ENCODE measurements at regions not wholly inside any gene's neighbourhood (a gene's known extent, or its start where the extent isn't known, plus 50 kb on each side); places are given as distances from the start of the nearest gene placed in this dataset.

DNA sequence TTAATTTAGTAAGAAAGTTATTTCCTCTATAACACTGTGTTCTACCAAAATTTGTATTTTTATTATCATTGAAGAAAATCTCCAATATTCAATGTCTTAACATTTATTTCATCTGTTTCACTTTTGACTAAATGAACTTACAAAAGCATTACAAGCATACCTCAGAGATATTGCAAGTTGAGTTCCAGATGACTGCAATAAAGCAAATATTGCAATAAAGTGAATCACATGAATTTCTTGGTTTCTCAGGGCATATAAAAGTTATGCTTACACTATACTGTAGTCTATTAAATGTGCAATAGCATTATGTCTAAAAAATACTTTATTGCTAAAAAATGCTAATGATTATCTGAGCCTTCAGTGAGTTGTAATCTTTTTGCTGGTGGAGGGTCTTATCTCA, 78.3 kb downstream of the TTC32 start:
- TF ChIP-seq, protein P1, sequence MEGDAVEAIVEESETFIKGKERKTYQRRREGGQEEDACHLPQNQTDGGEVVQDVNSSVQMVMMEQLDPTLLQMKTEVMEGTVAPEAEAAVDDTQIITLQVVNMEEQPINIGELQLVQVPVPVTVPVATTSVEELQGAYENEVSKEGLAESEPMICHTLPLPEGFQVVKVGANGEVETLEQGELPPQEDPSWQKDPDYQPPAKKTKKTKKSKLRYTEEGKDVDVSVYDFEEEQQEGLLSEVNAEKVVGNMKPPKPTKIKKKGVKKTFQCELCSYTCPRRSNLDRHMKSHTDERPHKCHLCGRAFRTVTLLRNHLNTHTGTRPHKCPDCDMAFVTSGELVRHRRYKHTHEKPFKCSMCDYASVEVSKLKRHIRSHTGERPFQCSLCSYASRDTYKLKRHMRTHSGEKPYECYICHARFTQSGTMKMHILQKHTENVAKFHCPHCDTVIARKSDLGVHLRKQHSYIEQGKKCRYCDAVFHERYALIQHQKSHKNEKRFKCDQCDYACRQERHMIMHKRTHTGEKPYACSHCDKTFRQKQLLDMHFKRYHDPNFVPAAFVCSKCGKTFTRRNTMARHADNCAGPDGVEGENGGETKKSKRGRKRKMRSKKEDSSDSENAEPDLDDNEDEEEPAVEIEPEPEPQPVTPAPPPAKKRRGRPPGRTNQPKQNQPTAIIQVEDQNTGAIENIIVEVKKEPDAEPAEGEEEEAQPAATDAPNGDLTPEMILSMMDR (IDR thresholded peaks at IDR 0.05) = no peak
- Histone ChIP-seq H3K27ac (no peak overlapping the region), H3K4me3 (no peak overlapping the region)
- no peak for DNase-seq (ENCODE audit: low spot score)

DNA sequence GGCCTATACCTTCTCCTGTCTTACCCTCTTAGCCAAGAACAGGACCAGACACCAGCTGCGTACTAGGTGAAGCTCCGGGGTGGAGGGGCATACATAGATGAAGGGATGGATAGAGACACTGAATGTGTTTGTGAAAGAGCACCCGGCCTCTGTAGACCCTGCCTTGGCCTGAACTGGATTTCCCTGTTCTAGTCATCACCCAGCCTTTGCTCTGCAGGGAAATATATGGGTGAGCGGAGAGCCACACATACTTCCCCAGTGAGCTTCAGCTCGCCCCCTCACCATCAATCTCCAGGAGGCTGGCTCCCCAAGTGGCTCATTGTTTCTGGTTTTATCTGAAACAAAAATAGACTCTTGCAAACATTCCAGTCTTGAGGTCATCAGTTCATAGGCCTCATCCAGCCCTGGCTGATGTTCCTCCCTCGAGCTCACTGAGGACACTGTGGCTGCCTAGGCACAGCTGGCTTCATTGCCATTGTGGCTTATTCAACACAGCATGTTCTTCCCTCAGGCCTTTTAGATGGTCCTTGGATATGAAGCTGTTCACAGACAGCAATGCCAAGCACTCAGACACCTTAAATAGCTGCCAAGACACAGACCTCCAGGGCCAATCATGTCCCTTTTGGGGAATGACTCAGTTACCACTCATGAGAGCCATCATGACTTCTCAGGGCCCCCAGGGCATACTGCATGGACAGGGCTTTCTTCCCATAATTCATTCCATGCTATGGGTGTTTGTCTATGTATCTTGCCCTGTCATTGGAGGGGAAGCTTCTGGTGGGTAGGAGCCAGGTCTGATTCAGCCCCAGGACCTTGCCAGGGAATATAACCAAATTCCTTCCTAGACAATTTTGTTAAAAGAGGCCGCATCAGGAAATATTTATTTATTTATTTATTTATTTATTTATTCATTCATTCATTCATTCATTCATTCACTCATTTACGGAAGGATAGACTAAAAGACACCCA, 82.4 kb downstream of the TTC32 start:
- Histone ChIP-seq H3K4me3 (no peak overlapping the region), H3K27ac (peak overlapping the region; percentile 5 to 15)
- TF ChIP-seq, protein P1 (IDR thresholded peaks at IDR 0.05) = no peak
- no peak for DNase-seq (ENCODE audit: low spot score)

DNA sequence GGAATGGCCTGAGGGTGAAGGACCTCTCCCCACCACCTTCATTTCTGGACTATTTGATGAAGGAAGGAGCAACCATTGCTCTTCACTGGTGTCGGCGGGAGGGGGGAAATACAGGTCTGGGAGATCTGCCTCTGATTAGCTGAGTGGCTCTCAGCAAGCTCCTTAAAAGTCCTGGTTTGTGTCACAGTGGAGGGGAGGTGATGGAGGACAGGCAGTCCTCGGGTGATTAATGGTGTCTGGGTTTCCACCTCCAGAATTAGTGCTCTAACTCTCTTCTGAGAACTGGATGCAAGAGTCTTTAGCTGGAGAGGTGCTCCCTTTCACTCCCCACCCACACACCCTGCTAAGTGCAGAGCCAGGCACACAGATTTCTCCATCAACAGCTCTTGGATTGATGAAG, 83.2 kb downstream of the TTC32 start:
- TF ChIP-seq, protein P1 (IDR thresholded peaks at IDR 0.05) = no peak
- no peak for DNase-seq (ENCODE audit: low spot score)
- H3K27ac ChIP-seq = peak overlapping the region; percentile 12 to 30
- no peak overlapping the region for H3K4me3 ChIP-seq

DNA sequence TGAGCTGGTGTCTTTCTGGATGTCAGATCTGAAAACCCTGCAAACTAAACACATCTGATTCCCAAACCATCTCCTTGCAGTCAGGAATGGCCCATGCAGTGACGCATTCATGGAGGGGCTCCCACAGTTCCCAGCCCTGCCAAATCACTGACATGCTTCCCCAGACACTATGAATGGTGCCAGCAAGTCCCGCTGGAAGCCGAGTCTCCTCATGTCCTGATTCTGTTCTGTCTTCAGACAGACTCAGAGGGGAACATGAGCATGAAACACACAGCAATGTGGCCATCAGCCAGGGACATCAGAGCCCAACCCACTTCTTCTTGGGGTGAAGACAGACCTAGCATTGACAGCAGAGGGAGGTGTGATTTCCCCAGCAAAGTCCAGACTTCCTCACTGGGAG, 83.7 kb downstream of the TTC32 start:
- Histone ChIP-seq H3K4me3 (no peak overlapping the region), H3K27ac (peak overlapping the region; percentile 12 to 30)
- TF ChIP-seq, protein P1 (IDR thresholded peaks at IDR 0.05) = no peak
- no peak for DNase-seq (ENCODE audit: low spot score)

DNA sequence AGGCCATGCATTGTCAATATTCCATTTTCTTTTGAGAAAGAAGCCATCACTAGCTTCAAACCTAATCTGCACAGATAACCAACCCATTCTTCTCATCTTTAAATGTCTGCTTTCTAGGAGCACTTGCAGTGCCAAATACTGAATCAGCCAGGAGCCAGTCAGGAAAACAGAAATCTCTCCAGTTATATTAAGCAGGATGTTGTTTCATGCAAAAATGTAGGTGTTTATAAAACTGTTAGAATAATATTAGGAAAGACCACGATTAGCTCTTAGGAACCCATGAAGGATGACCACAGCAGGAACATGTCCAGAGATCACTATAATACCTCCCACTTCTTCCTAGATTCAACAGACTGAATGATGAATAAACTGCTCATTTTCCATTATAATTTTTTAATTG, 86.0 kb downstream of the TTC32 start:
- TF ChIP-seq, protein P1 (IDR thresholded peaks at IDR 0.05) = no peak
- DNase-seq (ENCODE audit: low spot score) = no peak
- no peak overlapping the region for H3K27ac ChIP-seq
- H3K4me3 ChIP-seq = no peak overlapping the region

DNA sequence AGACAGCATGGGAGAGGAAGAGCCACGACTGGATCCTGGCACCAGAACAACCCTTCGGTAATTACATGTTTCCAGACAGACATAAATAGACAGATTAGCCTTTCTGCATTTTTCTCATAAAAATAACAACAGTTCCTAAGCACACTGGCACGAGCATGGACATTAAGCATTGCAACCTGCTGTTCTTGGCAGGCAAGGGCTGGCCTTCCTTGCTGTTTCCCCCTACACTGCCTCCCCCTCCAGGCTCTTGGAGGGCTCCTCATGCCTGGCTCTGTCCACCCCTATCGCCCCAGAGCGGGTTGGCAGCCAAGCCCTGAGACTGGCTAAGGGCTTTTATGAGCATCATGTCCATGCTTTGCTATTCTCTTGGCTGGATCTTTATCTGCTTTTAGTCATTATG, 89.6 kb downstream of the TTC32 start:
- TF ChIP-seq, protein P1 (IDR thresholded peaks at IDR 0.05) = no peak
- DNase-seq (ENCODE audit: low spot score) = peak; percentile 88
- Histone ChIP-seq H3K4me3 (no peak overlapping the region), H3K27ac (peak overlapping the region; percentile 27 to 80)

DNA sequence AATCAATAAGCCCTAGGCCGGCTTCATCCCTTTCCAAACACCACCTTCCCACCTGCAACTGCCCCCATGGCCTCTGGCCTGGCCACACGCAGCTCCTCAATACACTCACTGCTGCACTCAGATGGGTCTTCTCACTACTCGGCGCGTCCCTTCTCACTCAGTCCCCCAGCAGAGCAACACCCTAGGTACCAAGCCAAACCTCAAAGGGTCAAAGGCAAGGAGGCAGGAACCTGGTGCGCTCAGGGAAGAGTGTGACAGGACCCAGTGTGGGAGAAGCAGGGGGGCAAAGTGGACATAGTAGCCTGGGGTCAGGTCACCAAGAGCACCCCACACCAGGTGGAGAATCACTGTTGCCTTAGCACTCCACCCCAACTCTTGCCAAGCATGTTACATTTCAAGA, 90.6 kb downstream of the TTC32 start:
- TF ChIP-seq, protein P1 (IDR thresholded peaks at IDR 0.05) = no peak
- no peak for DNase-seq (ENCODE audit: low spot score)
- H3K27ac ChIP-seq = peak overlapping the region; percentile 27 to 80
- no peak overlapping the region for H3K4me3 ChIP-seq
